WERI-Rb-1 (cell line): ENCODE measurements at regions not wholly inside any gene's neighbourhood (a gene's known extent, or its start where the extent isn't known, plus 50 kb on each side); places are given as distances from the start of the nearest gene placed in this dataset.
"Not testable (repeated sequence)": the region's sequence is repeated elsewhere in the genome, so short reads cannot be mapped to it uniquely, and the experiment has no call there.

Experiments
- DNase-seq: peaks from one replicate; pipeline ENCODE4 v3.0.0-alpha.2; 2020
- H3K27ac ChIP-seq: fragments of 250-450 bp; sonication (Bioruptor Pico); 2 replicates; pipeline ENCODE4 v1.5.1; 2020; ENCODE audit warnings: mild to moderate bottlenecking, moderate library complexity
- H3K27me3 ChIP-seq: fragments of 250-450 bp; sonication (Bioruptor Pico); 2 replicates; pipeline ENCODE4 v1.5.1; 2021; ENCODE audit warnings: mild to moderate bottlenecking, low read depth, moderate library complexity; ENCODE audit not compliant: insufficient read depth, severe bottlenecking
- H3K36me3 ChIP-seq: fragments of 250-450 bp; sonication (Bioruptor Pico); 2 replicates; pipeline ENCODE4 v1.5.1; 2020; ENCODE audit warnings: mild to moderate bottlenecking, moderate library complexity
- H3K4me3 ChIP-seq: 2 replicates; pipeline ENCODE4 v1.5.1; 2011; ENCODE audit warnings: low read depth, mild to moderate bottlenecking, control low read depth, low read length
- H3K9me3 ChIP-seq: fragments of 250-450 bp; sonication (Bioruptor Pico); 2 replicates; pipeline ENCODE4 v1.5.1; 2021; ENCODE audit warnings: mild to moderate bottlenecking, moderate library complexity; ENCODE audit not compliant: severe bottlenecking
- TF ChIP-seq, protein P1 (sequence below): IDR thresholded peaks from 2 replicates; pipeline ENCODE4 v1.5.1; 2011; ENCODE audit warnings: low read depth, mild to moderate bottlenecking, control low read depth, inconsistent platforms, low read length

DNA sequence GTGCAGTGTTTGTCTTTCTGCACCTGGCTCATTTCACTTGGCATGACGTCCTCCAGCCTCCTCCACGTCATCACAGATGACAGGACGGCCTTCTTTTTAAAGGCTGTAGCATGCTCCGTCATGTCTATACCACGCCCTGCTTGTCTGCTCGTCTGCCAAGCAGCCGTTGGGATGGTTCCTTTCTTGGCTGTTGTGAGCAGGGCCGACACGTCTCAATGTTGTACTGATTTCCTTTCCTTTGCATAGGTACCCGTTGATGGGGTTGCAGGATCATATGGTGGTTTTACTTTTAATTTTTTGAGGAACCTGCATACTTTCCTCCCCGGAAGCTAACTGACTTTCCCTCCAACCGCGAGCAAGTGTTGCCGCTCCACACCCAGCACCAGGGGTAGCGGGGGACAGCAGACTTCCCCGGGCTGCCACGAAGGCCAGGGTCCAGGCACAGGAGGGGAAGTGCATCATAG, 212.2 kb upstream of the ZNF469 start:
- H3K27ac ChIP-seq, result no peak overlapping the region
- no peak overlapping the region for H3K4me3 ChIP-seq
- no peaks in the 10 kb centered on the region for H3K27me3 ChIP-seq
- TF ChIP-seq, protein P1, sequence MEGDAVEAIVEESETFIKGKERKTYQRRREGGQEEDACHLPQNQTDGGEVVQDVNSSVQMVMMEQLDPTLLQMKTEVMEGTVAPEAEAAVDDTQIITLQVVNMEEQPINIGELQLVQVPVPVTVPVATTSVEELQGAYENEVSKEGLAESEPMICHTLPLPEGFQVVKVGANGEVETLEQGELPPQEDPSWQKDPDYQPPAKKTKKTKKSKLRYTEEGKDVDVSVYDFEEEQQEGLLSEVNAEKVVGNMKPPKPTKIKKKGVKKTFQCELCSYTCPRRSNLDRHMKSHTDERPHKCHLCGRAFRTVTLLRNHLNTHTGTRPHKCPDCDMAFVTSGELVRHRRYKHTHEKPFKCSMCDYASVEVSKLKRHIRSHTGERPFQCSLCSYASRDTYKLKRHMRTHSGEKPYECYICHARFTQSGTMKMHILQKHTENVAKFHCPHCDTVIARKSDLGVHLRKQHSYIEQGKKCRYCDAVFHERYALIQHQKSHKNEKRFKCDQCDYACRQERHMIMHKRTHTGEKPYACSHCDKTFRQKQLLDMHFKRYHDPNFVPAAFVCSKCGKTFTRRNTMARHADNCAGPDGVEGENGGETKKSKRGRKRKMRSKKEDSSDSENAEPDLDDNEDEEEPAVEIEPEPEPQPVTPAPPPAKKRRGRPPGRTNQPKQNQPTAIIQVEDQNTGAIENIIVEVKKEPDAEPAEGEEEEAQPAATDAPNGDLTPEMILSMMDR, result no peak
- no peaks in the 10 kb centered on the region for H3K9me3 ChIP-seq
- H3K36me3 ChIP-seq, result no peaks in the 10 kb centered on the region
- DNase-seq, result no peak

- DNase-seq, H3K9me3 ChIP-seq, H3K27ac ChIP-seq, H3K4me3 ChIP-seq, H3K27me3 ChIP-seq, H3K36me3 ChIP-seq: not testable (repeated sequence)
These were observed 211.6 kb upstream of the ZNF469 start for GRCh38 chr16:88171126-88171525.

- not testable (repeated sequence) for H3K27me3 ChIP-seq, H3K9me3 ChIP-seq, H3K4me3 ChIP-seq, H3K27ac ChIP-seq, DNase-seq, H3K36me3 ChIP-seq
These were observed 206.6 kb upstream of the ZNF469 start for GRCh38 chr16:88176184-88176583.

- not testable (repeated sequence) for DNase-seq, H3K9me3 ChIP-seq, H3K27ac ChIP-seq, H3K36me3 ChIP-seq, H3K27me3 ChIP-seq, H3K4me3 ChIP-seq
These were observed 206.1 kb upstream of the ZNF469 start for GRCh38 chr16:88176591-88177180.

- not testable (repeated sequence) for H3K4me3 ChIP-seq, H3K27ac ChIP-seq, H3K27me3 ChIP-seq, H3K9me3 ChIP-seq, H3K36me3 ChIP-seq, DNase-seq
These were observed 204.5 kb upstream of the ZNF469 start for GRCh38 chr16:88178251-88178650.

- not testable (repeated sequence) for H3K27ac ChIP-seq
These were observed 203.9 kb upstream of the ZNF469 start for GRCh38 chr16:88178896-88179295.

GRCh38 chr16:88182967-88183881, 199.5 kb upstream of the ZNF469 start:
- H3K27ac ChIP-seq, DNase-seq: not testable (repeated sequence)

More at GRCh38 chr16:88178896-88179295, 203.9 kb upstream of the ZNF469 start:
- not testable (repeated sequence) for DNase-seq, H3K4me3 ChIP-seq, H3K9me3 ChIP-seq, H3K36me3 ChIP-seq, H3K27me3 ChIP-seq

DNA sequence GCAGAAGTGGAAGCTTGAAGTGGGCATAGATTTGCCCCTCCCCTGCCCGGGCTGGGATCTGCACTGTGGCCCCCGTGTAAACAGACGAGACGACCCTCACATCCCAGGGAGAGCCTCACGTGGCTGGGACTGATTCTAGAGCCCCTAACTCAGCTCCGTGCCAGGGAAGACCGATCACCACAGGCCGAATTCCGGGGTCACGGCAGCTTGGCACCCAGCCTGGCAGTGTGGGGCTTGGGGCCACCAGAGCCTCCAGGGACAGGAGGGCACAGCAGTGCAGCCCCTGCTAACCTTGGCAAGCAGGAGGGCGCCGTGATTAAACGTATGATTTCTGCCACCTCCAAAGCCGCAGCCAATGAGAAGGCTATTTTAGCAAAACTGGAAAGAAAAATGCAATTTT, 198.7 kb upstream of the ZNF469 start:
- H3K9me3 ChIP-seq, H3K36me3 ChIP-seq, H3K4me3 ChIP-seq, H3K27me3 ChIP-seq, H3K27ac ChIP-seq, DNase-seq: not testable (repeated sequence)

More at GRCh38 chr16:88182967-88183881, 199.5 kb upstream of the ZNF469 start:
- not testable (repeated sequence) for H3K27me3 ChIP-seq, H3K4me3 ChIP-seq, H3K9me3 ChIP-seq, H3K36me3 ChIP-seq

DNA sequence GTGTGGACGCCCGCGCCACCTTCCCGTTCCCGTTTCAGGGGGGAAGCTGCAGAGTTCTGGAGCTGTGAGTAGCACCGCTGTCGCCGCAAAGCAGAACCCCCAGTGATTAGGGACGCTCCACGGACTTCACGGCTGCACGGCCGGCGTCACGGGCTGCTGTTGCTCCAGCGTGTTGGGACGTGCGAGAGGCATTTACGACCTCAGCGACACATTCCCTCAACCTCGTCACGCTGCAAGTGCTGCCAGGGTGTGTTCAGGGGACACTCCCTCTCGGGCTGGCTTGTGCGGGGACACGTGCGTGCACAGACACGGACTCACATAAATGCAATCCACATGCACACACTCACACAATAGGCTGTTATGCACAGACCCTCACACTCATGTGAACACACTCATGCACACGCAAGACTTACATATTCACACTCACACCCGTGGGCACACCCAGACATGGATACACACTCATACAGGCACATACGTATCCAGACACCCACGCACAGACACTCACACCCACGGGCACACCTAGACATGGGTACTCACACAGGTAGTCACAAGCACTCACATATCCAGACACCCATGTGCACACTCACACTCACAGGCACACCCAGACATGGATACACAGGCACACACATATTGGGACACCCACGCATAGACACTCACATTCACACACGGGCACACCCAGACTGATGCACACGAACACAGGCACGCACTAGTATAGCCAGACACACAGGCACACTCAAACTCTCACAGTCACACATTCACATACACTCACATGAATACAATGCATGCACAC, 198.0 kb upstream of the ZNF469 start:
- H3K36me3 ChIP-seq, H3K27ac ChIP-seq, H3K4me3 ChIP-seq, H3K9me3 ChIP-seq, DNase-seq, H3K27me3 ChIP-seq: not testable (repeated sequence)

GRCh38 chr16:88185406-88185805, 197.4 kb upstream of the ZNF469 start:
- H3K27me3 ChIP-seq, DNase-seq, H3K4me3 ChIP-seq, H3K9me3 ChIP-seq, H3K36me3 ChIP-seq, H3K27ac ChIP-seq: not testable (repeated sequence)

- not testable (repeated sequence) for H3K36me3 ChIP-seq, H3K27me3 ChIP-seq, H3K9me3 ChIP-seq, H3K4me3 ChIP-seq, DNase-seq, H3K27ac ChIP-seq
These were observed 196.5 kb upstream of the ZNF469 start for GRCh38 chr16:88185976-88186888.
